Suppressor macrophage treated with lipopolysaccharide for 4 hours (primary cell): ENCODE measurements at regions not wholly inside any gene's neighbourhood (a gene's known extent, or its start where the extent isn't known, plus 50 kb on each side); places are given as distances from the start of the nearest gene placed in this dataset.

Experiments used
- DNase-seq: peaks from one replicate; pipeline ENCODE4 v3.0.0-alpha.2; 2020

DNA sequence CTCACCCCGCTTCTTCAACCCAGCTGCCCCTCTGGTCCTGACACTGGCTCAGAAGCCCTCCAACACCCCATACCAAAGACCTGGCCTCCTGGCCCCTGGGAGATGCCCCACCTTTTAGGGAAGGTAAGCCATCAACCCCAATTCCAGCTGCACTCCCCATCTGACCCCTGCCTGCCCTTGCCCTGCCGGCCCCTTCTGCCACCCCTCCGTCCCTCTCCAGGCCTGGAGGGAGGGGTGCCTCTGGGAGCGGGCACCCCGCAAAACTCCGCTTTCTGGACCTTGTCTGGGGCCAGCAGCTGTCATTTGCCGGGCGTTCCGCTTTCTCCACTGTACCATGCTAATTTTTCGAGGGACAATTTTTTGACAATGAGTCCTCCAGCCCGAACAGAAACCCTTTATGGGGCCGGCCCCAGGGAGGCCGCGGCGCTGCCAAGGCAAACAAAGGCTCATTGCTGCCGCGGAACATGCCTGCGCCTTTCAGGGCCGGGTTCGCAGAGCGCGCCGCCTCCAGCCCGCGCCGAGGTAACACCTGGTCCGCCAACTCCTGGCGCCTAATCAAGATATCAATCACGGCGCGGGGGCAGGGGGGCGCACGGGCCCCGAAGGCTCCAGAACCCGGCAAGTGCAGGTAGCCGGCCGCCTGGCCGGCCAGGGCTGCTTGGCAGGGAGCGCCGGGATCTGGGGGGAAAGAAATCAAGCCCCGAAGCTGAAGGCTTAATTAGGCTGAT is 96.0 kb downstream of the INHBB start:
- no peak for DNase-seq

DNA sequence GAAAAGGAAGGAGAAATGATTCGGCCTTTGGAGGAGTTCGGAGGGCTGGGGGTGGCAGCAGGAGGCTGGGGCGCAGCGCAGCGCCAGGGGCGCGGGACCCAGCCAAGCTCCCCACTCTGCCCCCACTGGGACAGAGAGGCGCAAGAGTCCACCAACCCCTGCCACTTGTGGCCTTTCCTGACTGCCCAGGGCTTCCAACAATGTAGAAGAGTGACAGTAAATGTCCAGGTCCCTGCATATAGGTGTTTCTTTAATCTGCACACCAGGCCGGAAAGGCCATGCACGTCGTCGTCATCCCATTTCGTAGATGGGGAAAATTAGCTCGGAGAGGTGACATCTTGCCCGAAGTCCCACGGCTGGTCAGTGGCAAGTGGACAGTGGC is 96.6 kb downstream of the INHBB start:
- no peak for DNase-seq

DNA sequence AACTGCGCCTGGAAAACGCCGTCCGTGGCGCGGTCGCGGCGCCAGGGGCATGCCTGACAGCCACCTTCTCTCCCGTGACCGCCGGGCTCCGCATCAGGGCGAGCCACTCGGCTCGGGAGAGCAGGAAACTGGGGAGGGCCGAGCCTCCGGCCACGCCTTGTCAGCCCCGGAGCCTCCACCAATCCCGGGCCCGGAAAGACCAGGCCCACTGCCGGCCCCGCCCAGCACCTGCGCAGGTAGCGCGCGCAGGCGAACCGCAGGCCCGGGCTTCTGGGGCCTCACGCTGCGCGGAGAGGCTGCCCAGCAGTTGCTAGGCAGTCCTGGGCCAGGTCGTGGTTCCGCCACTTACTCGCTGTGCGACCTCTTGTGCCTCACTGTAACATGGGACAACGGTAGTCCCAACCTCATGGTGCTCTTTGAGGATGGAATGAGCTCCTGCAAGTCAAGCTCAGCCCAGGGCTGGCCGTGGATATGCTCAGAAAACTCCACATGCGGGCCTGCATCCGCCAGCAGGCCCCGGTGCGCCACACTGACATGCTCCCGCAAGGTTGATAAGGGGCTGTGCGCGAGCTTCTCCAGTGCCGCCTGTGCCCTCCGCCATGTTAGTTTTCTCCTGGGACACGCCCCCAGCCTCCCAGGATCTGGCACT is 97.1 kb downstream of the INHBB start:
- no peak for DNase-seq

DNA sequence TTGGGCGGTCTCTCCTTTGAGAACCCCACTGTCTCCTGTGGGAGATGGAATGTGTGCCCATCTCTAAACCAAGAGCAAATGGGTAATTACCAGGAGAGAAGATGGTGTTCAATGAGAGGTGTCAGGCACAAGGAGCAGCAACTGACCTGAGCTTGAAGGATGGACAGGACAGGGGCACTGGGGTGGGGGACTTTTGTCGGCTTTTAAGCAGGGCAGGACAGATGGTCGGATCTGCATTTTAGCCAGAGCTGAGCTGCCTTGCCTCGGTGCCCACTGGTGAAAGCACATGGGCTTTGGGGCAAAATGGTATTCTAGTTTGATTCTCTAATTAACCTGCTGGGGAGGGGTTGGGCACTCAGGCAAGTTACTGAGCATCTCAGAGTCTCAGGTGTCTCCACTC is 98.0 kb downstream of the INHBB start:
- DNase-seq, result no peak

DNA sequence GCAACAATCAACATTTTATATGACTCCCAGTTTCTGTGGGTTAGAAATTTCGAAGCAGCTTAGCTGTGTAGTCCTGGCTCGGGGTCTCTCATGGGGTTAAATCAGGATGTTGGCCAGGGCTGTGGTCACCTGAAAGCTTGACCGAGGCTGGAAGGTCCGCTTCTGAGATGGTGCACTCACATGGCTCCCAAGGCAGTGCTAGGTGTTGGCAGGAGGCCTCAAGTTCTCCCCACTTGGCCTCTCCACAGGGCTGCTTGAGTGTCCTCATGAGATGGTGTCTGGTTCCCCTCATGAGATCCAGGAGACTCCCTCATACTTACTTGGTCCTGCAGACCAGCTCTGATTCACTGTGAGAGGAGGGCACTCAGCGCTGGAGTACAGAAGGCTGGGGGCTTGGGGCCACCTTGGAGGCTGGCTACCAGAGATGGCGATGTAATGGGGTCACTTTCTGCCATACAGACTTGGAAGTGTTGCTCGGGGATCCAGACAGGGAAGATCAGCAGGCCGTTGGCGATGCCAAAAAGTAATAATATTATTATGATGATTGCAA is 98.8 kb downstream of the INHBB start:
- DNase-seq, result no peak

DNA sequence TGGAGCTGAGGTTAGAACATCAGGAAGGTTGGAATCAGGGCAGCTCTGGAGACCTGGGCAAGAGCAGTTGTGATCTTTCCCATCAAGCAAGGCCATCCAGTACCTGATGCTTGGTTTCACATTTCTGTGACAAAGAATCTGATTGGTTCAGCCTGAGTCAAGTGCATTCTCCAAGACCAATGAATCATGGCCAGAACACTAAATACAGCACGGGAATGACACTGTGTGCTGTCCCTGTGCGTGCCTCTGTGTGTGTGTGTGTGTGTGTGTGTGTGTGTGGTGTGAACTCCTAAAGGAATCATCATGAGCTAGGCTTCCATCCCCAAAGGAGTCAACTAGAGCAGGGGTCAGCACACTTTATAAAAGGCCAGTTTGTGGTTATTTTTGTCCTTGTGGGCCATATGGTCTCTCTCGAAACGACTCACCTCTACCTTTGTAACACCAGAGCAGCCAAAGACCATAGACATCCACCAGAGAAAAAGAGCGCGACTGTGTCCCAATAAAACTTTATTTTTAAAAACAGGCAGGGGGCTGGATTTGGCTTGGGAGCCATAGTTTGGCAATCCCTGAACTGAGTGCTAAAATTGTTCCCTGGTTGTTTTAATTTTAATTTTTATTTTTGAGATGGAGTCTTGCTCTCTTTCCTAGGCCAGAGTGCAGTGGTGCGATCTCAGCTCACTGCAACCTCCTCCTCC is 99.7 kb downstream of the INHBB start:
- DNase-seq, result no peak

DNA sequence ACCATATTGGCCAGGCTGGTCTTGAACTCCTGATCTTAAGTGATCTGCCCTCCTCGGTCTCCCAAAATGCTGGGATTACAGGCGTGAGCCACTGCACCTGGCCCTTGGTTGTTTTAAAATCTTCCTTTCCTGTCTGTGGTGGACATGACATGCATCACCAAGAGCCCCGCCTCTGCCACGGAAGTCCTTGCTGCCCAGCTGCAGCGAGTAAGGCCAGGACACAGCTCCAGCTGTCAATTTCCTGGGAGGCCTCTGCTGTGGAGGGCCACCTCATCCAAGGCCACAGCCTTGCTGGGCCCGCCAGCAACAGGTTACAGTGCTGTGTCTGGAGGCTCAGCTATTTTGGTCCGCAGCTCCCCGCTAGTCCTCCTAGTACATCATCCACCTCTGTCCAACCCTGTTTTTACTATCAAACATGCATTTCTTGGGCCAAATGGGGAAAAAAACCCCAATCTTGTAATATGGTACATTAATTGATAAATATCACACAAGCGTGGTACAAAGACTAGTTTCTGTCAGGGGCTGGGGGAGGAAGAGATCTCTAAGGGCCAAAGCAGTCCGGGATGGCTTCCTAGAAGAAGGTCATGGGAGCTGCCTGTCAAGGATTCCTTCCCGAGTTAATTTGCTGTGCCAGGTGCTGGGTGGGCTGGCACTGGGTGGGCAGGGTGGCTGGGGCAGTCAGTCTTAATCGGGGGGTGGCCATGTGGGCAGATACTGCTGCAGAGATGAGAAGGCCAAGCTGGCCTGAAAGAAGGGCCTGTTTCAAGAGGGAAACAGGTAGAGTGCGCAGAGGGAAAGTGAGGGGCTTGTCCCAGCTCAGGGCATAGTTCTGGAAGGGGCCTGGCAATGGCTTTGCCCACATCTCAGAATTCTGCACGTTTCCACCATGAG is 100.5 kb downstream of the INHBB start:
- DNase-seq, result no peak

DNA sequence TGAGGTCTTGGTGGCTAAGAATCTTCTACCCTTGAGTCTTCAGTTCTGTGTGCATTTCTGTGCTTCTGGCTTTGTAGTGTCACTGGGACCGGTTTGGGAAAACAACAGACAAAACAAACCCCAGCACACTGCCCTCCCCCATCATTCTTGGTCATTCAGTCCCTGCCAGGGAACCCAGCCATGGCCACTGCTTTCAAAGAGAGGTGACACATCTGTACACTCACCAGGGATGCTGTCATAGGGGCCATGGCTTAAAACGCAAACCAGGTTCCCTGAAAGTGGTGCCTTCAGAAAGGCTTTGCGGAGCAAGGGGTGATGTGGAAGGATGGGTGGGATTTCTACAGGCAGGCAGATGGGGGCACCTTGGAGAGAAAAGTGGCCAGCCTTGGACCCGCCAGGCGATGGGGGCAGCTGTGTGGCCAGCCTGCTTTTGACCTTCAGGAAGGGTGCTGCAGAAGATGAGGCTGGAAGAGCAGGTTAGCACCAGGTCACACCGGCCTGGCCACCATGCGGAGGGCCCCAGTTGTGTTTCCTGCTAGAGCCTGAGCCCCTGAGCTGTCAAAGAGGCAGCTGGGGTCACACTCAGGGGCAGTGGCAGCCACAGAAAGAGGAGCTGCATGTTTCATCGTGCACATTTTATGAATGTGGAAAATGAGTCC is 101.3 kb downstream of the INHBB start:
- no peak for DNase-seq

DNA sequence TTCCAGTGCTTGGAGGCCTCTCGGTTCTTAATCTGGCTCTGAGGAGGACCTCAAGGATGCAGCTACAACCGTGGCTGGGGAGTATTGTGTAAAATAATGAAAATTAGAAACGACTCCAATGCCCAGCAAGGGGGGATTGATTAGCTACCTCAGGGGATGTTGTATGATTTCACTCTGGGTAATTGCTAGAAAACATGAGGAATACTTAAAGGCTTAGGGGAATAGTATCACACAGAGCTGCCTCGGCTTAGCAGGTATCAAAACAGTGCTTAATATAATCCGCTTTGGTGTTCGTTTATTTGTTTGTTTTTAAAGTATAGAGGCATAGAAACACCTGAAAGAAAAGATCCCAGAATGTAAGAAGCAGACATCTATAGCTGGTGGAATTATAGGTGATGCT is 102.5 kb downstream of the INHBB start:
- no peak for DNase-seq

DNA sequence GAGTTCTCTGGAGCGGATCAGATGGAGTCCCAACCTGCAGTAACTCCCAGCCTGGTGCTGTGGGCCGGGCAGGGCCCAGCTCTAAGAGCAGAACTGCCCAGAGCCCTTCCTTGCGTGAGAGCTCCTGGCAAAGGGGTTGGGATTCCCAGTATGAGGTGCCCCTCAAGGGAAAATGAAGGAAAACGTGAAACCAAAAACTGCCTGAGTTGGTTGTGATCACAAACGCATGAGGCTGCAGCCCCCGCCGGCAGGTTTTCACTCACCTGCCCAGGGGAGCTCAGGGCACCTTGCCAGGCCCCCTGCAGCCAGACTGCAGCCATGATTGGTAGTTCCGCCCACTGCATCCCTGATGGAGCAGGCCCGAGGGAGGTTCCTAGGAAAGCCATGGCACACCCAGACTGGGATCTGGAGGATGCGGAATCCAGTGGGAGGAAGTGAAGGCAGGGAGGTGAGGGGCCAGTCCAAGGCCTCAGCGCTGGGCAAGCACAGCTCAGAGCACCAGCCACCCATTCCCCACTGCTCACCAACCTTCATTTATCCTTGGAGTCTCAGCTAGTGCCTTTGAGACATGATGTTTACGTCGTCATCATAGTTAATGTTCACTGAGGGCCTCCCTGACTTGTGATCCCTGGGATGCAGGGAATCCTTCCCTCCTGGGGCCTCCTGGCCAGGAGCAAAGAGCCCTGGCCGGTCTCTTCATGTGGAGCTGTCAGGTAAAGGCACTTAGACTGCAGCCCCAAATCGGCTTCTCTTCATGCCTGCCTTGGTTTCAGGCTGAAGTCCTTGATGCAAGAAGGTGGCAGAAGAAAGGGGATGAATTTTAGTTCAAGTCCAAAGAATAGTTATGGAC is 103.2 kb downstream of the INHBB start:
- no peak for DNase-seq

DNA sequence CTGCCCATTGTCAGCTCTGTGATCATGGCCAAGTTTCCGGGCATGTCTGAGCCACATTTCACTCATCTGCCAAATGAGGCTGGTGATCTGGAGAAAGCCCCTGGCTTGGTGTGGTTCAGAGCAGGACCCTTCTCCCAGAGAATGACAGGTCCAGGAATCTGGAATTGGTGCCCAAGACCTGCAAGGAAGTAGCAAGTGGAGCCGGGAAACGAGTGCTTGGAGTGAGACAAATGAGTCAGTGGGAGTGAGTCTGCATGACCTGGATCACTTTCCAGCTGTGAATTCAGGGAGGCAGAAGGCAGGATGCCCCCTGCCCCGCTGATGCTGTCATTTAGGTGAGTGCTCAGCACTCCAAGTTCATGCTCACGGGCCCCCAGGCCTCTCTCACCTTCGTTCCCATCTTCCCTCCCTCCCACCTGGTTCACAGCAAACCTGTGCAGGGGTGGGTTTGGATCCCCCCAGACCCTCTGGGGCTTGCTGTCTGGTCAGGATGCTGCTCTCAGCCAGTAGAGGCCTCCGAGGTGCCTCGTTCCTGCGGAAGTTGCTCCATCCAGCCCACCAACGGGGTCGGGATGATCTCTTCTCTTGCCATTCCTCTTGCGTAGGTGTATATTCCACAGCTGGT is 104.4 kb downstream of the INHBB start:
- DNase-seq, result no peak

DNA sequence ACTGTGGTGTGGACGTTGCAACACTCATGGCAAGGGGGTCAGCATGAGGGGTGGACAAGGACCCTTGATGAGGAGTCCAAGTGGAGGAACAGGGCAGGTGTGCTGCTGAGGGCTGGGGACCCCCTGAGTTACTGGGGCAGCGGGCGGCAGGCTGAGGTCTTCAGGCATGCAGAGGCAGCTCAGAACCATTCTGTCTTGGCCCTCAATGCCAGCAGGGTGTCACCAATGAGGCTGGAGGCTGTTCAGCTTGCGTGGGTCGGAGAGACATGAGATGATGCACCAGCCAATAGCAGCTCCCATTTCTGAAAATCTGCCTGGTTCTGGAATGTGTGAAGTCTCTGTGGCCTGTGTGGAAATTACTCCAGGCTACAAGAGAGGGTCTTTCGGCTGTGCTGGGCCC is 105.4 kb downstream of the INHBB start:
- DNase-seq, result no peak

DNA sequence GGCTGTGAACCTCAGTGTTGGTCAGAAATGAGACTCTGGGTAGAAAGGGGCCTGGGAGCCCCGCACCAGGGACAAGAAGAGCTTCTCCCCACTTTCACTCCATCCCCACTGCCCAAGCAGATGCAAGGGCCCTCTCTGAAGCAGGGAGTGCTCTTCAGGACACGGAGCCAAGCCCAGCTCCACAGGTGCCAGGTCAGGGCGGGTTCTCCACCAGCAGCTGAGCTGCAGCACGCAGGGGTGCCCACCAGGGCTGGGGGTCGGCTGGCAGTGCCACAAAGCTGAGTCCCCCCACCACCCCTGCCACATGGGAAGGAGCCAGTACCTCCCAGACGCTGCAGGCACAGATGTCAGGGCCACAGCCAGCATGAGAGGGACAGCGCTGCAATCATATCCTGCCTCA is 106.2 kb downstream of the INHBB start:
- DNase-seq, result no peak

DNA sequence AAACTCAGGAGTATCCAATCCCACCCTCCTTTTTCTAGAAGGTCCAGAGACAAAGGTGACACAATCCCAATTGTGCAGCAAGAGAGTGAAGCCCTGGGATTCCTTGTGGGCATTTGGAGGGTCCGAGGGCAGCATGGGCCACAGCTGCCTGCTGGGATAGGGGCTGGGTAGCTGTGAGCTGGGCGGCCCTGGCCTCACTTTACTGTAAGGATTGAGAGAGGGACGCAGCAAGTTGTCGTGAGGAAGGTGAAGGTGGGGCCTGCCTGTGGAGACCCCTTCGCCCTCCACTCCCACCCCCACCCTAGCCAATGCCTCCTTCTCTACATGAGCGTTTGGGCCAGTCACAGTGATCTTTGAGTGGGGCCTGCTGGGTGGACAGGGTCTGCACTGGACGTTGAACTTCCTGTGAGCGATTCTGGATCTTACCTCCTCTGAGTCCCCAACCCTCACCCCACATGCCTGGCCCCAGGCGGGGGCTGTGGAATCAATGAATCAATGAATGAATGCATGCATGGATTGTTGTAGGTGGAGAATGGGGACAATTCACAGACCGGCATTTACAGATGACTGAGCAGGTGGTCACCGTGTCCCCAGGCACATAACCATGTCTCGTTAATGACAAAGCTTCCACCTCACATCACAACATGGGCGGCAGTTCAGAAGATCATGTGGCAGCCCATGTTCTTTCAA is 107.2 kb downstream of the INHBB start:
- no peak for DNase-seq

DNA sequence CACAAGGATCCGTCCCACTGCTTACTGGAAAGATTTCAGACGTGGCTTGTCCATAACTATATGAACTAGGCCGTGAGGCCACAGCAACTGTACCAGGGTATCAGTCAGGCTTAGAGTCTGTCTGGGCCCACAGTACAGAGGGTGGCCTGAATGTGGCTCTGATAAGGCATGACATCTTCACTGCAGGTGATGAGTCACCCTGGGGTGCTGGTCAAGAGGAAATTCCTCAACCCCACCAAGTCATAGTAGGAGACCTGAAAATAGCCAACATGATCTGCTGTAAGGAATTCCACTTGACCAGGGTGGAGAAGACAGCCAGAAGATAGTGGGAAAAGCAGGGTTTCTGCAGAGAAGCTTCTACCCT is 107.7 kb downstream of the INHBB start:
- no peak for DNase-seq

DNA sequence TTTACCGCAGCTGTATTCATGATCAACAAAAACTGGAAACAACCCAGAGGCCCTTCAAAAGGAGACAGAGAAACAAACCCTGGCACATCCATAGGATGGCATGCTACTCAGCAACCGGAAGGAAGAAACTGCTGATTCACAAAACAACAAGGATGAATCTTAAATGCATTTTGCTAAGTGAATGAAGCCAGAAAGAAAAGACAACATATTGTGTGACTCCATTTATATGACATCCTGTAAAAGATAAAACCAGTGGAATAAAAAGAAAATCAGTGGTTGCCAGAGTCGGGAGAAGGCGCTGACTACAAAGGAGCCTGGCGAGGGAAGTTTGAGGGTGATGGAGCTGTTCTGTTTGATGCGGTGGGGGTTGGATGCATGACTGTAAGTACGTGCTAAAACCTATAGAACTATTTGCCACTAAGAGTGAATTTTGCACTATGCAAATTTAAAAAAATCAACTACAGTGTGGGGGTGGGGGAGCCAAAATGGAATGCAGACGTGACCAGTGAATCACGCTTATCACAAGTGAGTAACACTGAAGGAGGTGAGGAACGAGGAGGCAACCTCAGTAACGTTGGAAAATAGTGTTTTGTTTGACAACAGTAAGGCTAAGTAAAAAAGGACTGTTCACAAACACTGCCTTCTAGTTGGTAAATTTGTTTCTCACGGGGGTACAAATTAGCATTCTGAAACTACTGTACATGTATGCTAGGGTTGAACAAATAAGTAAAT is 108.9 kb downstream of the INHBB start:
- no peak for DNase-seq

DNA sequence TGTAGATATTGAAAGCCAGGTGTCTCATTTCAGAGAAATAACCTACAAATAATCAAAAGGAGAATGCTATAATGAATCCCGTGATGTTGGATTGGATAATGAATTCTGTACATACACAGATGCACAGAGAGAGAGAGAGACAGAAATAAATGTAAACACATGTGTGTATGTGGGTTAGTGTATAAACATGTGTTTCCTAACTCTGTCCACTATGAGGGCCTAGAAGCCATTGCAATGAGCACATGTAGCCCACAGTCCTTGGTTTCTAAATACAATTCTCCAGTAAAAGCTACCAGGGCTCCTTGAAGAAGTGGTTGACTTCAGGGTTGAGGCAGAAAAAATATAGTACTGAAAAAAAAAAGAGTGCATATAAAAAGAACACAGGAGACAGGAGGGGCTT is 109.5 kb downstream of the INHBB start:
- no peak for DNase-seq

DNA sequence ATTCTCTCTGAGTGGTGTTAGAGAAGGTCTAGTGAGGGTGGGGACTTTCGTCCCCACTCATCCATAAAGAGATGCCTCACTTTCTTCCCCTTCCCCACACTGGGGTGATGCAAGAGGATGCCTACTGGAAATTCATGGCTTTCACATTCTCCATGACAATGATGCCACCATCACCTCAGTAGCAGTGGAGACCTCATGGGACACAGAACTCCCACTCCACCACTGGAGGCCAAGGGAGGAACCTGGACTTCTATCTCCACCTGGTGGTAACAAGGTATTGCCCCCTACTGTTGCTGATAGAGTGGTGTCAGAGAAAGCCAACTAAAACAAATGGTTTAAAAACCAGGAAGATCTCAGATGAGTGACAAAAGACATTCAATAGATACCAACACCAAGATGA is 110.9 kb downstream of the INHBB start:
- DNase-seq, result no peak

DNA sequence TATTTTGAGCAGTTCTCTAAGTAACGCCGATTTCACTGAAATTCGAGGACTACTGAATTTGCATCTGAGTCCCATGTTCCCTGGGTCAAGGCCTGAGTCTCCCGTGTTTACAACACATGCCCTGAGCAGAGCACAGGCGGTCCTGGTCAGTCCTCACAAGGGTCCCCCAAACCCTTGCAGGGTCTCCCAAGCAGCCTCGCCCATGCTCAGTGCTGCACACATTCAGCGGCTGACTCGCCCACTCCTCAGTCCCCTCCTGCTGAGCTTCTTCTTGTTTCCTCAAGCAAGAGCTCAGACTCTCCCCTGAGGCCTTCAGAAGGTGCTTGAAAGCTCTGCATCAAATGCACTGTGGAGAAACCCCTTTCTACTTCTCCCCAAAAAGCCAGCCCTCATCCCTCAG is 114.6 kb downstream of the INHBB start:
- no peak for DNase-seq

DNA sequence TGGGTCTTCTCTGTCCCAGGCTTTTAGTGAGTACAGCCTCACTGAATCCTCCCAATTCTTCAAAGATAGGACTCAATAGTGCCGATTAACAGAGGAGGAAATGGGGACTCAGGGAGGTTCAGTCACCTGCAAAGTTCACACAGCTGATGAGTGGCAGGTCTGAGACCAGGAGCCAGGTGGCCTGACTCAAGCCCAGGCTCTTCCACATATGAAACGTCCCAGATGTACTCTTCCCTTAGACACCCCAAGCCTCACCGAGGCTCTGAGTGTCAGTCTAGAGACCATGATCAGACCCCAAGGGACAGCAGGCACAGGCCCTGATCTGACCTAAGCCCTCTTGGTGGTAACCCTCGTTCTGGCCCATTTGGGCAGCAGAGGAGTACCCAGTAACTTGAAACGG is 115.2 kb downstream of the INHBB start:
- no peak for DNase-seq
